ENCODE measurements at regions not wholly inside any gene's neighbourhood (a gene's known extent, or its start where the extent isn't known, plus 50 kb on each side); places are given as distances from the start of the nearest gene placed in this dataset.

DNA sequence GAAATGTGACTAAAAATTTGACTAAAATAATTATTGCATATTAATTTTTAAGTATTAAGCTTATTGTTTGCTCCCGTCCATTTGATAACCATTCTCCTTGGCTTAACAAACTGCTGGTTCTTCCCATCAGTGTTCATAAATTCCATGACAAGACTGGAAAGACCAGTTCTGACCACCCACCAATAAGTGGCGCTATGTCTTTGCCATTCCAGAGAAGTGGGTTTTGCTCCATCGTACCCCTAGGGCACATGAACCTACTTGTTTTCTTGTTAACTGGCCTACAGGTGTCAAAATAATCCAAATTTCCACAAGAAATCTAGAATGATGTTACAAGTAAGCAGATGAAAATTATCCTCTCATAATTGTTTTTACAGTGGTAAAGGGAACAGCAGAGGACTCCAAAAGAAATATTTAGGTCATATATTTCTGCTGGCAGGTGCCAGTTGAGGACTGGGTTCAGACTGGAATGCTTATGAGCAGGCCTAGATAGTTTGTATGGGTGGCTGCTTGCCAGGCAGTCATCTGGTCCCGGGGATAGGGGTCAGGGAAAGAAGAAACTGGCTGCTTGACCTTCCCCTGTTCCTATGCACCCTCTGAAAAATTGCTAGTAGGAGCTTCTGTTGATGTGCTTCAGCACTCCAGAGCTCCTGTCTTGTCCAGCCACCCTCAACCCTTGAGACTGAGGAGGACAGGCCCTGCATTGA is 283.1 kb upstream of the ADAMTSL1 start:
- Mint-ChIP-seq H3K36me3 (ENCODE audit: low read depth, unreplicated experiment) (no peaks in the 10 kb centered on the region), H3K27ac (ENCODE audit: unreplicated experiment) (no peak overlapping the region)
- H3K9ac ChIP-seq (ENCODE audit: low read length): no peak overlapping the region

DNA sequence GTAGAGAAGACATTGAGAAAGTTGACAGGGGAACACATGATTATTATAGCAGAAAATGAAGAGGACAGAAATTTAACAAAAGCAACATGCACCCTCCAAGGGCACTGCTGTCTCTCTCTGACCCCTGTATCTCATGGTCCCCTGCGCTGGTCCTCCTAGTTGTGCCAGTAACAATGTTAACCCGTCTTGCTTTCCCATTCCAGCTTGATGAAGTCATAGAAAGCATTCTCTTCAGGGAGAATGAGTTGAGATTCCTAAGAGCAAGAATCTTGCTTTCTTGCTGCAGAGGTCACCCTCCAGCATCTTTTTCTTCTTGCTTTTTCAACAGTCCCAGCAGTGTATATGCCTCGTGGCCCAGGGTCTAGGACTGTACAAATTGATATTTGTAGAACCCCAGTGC is 279.6 kb upstream of the ADAMTSL1 start:
- Mint-ChIP-seq H3K27me3 (ENCODE audit: low read depth, unreplicated experiment) (no peaks in the 10 kb centered on the region), H3K36me3 (ENCODE audit: low read depth, unreplicated experiment) (no peaks in the 10 kb centered on the region), H3K9me3 (ENCODE audit: unreplicated experiment) (no peaks in the 10 kb centered on the region), H3K27ac (ENCODE audit: unreplicated experiment) (no peak overlapping the region), H3K4me3 (ENCODE audit: unreplicated experiment) (no peak overlapping the region), H3K4me1 (ENCODE audit: low read depth, unreplicated experiment) (peaks cover 13% of the 10 kb centered on the region)
- Histone ChIP-seq H3K36me3 (ENCODE audit: insufficient read depth, low read length) (no peaks in the 10 kb centered on the region), H3K9ac (ENCODE audit: low read length) (no peak overlapping the region), H2AFZ (ENCODE audit: low read depth, low read length) (no peak overlapping the region), H4K20me1 (ENCODE audit: insufficient read depth, low read length) (no peaks in the 10 kb centered on the region), H3K4me3 (ENCODE audit: insufficient read depth, low read depth, low read length) (no peak overlapping the region), H3K27me3 (ENCODE audit: insufficient read depth, low read length) (no peaks in the 10 kb centered on the region), H3K9me3 (ENCODE audit: insufficient read depth, low read depth, low read length) (no peaks in the 10 kb centered on the region), H3K4me2 (ENCODE audit: low read length) (no peak overlapping the region), H3K27ac (ENCODE audit: low read depth, low read length) (no peak overlapping the region), H3K4me1 (ENCODE audit: insufficient read depth, low read length) (no peaks in the 10 kb centered on the region), H3K79me2 (ENCODE audit: insufficient read depth, low read length) (no peaks in the 10 kb centered on the region)
- DNase-seq (ENCODE audit: low read depth): no peak
- TF ChIP-seq, protein P1, sequence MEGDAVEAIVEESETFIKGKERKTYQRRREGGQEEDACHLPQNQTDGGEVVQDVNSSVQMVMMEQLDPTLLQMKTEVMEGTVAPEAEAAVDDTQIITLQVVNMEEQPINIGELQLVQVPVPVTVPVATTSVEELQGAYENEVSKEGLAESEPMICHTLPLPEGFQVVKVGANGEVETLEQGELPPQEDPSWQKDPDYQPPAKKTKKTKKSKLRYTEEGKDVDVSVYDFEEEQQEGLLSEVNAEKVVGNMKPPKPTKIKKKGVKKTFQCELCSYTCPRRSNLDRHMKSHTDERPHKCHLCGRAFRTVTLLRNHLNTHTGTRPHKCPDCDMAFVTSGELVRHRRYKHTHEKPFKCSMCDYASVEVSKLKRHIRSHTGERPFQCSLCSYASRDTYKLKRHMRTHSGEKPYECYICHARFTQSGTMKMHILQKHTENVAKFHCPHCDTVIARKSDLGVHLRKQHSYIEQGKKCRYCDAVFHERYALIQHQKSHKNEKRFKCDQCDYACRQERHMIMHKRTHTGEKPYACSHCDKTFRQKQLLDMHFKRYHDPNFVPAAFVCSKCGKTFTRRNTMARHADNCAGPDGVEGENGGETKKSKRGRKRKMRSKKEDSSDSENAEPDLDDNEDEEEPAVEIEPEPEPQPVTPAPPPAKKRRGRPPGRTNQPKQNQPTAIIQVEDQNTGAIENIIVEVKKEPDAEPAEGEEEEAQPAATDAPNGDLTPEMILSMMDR (IDR thresholded peaks at IDR 0.05; ENCODE audit: insufficient read depth, low read depth, low read length): no peak
- TF ChIP-seq EZH2 (IDR thresholded peaks at IDR 0.05; ENCODE audit: insufficient read depth, low read length): no peak
- FAIRE-seq: no peak

More for the DNA sequence above, 283.1 kb upstream of the ADAMTSL1 start:
- no peak overlapping the region for H2AFZ ChIP-seq (ENCODE audit: low read depth, low read length)
- H3K4me1 ChIP-seq (ENCODE audit: insufficient read depth, low read length): no peaks in the 10 kb centered on the region
- no peak overlapping the region for H3K4me3 ChIP-seq (ENCODE audit: insufficient read depth, low read depth, low read length)
- H3K27ac ChIP-seq (ENCODE audit: low read depth, low read length): no peak overlapping the region
- H3K9me3 ChIP-seq (ENCODE audit: insufficient read depth, low read depth, low read length): no peaks in the 10 kb centered on the region
- no peaks in the 10 kb centered on the region for H4K20me1 ChIP-seq (ENCODE audit: insufficient read depth, low read length)
- Mint-ChIP-seq H3K4me1 (ENCODE audit: low read depth, unreplicated experiment) (peaks cover 13% of the 10 kb centered on the region), H3K4me3 (ENCODE audit: unreplicated experiment) (no peak overlapping the region), H3K9me3 (ENCODE audit: unreplicated experiment) (no peaks in the 10 kb centered on the region), H3K27me3 (ENCODE audit: low read depth, unreplicated experiment) (no peaks in the 10 kb centered on the region)
- H3K36me3 ChIP-seq (ENCODE audit: insufficient read depth, low read length): no peaks in the 10 kb centered on the region
- H3K27me3 ChIP-seq (ENCODE audit: insufficient read depth, low read length): no peaks in the 10 kb centered on the region
- FAIRE-seq: no peak
- TF ChIP-seq, protein P1 (IDR thresholded peaks at IDR 0.05; ENCODE audit: insufficient read depth, low read depth, low read length): no peak
- TF ChIP-seq EZH2 (IDR thresholded peaks at IDR 0.05; ENCODE audit: insufficient read depth, low read length): no peak
- no peak for DNase-seq (ENCODE audit: low read depth)
- no peak overlapping the region for H3K4me2 ChIP-seq (ENCODE audit: low read length)
- H3K79me2 ChIP-seq (ENCODE audit: insufficient read depth, low read length): no peaks in the 10 kb centered on the region

DNA sequence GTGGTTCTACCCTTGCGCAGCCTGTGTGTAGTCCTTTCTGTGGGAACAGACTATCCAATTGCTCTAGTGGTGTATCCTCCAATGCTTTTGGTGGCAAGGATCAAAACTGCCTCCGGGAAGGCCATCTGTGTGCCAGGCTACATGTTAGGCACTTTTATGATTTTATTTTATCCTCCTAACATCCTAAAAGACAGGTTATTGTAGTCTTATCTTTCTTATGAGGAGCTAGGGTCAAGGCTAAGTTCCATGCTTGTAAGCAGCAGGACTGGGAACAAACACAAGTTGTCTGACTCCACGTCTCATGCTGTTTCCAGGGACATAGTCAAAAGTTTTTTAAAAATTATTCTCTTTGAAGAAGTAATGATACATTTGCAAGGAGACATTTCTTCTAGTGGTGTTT is 278.7 kb upstream of the ADAMTSL1 start:
- Histone ChIP-seq H3K9me3 (ENCODE audit: insufficient read depth, low read depth, low read length) (no peaks in the 10 kb centered on the region), H3K27me3 (ENCODE audit: insufficient read depth, low read length) (no peaks in the 10 kb centered on the region), H3K9ac (ENCODE audit: low read length) (no peak overlapping the region), H3K79me2 (ENCODE audit: insufficient read depth, low read length) (no peaks in the 10 kb centered on the region), H3K4me1 (ENCODE audit: insufficient read depth, low read length) (no peaks in the 10 kb centered on the region), H2AFZ (ENCODE audit: low read depth, low read length) (no peak overlapping the region), H3K4me3 (ENCODE audit: insufficient read depth, low read depth, low read length) (no peak overlapping the region), H4K20me1 (ENCODE audit: insufficient read depth, low read length) (no peaks in the 10 kb centered on the region), H3K27ac (ENCODE audit: low read depth, low read length) (no peak overlapping the region), H3K36me3 (ENCODE audit: insufficient read depth, low read length) (no peaks in the 10 kb centered on the region), H3K4me2 (ENCODE audit: low read length) (no peak overlapping the region)
- H3K9me3 Mint-ChIP-seq (ENCODE audit: unreplicated experiment): no peaks in the 10 kb centered on the region
- DNase-seq (ENCODE audit: low read depth): no peak
- no peak for FAIRE-seq
- H3K27ac Mint-ChIP-seq (ENCODE audit: unreplicated experiment): no peak overlapping the region
- no peaks in the 10 kb centered on the region for H3K27me3 Mint-ChIP-seq (ENCODE audit: low read depth, unreplicated experiment)
- H3K36me3 Mint-ChIP-seq (ENCODE audit: low read depth, unreplicated experiment): no peaks in the 10 kb centered on the region
- peaks cover 10% of the 10 kb centered on the region for H3K4me1 Mint-ChIP-seq (ENCODE audit: low read depth, unreplicated experiment)
- no peak overlapping the region for H3K4me3 Mint-ChIP-seq (ENCODE audit: unreplicated experiment)
- no peak for TF ChIP-seq EZH2 (IDR thresholded peaks at IDR 0.05; ENCODE audit: insufficient read depth, low read length)
- TF ChIP-seq, protein P1 (IDR thresholded peaks at IDR 0.05; ENCODE audit: insufficient read depth, low read depth, low read length): no peak

Measured in astrocyte (in vitro differentiated cells and primary cell).